GM23338 (cell line): ENCODE measurements at regions not wholly inside any gene's neighbourhood (a gene's known extent, or its start where the extent isn't known, plus 50 kb on each side); places are given as distances from the start of the nearest gene placed in this dataset.
A peak's percentile ranks its signal among the peaks of the same experiment; 100 is the strongest.

ENCODE experiments used
- ATAC-seq: fragments of 200-7000 bp; cut with Tn5 transposase; 3 replicates; pipeline ENCODE4 v1.9.1; 2020
- DNase-seq: peaks from one replicate; pipeline ENCODE4 v3.0.0-alpha.2; 2015; ENCODE audit warnings: low spot score
- H2AFZ ChIP-seq: fragments of 200-600 bp; sonication (generic); 2 replicates; pipeline ENCODE4 v1.8.0; 2016; ENCODE audit warnings: antibody characterized with exemption, mild to moderate bottlenecking, moderate library complexity
- H3F3A ChIP-seq: fragments of 200-600 bp; sonication (generic); replicated peaks from 2 replicates; pipeline ENCODE4 v1.8.0; 2017; ENCODE audit warnings: antibody characterized with exemption, mixed run types, low read depth
- H3K27ac ChIP-seq: fragments of 200-600 bp; sonication (generic); 2 replicates; pipeline ENCODE4 v1.6.1; 2016; ENCODE audit warnings: low read depth
- H3K27me3 ChIP-seq: fragments of 200-600 bp; sonication (generic); 2 replicates; pipeline ENCODE4 v1.8.0; 2016; ENCODE audit warnings: mild to moderate bottlenecking, mixed run types, moderate library complexity; ENCODE audit not compliant: insufficient read depth
- H3K36me3 ChIP-seq: fragments of 200-600 bp; sonication (generic); 2 replicates; pipeline ENCODE4 v1.8.0; 2016; ENCODE audit warnings: mild to moderate bottlenecking; ENCODE audit not compliant: insufficient read depth
- H3K4me1 ChIP-seq: fragments of 200-600 bp; sonication (generic); 2 replicates; pipeline ENCODE4 v1.8.0; 2016; ENCODE audit warnings: mild to moderate bottlenecking, moderate library complexity; ENCODE audit not compliant: insufficient read depth
- H3K4me2 ChIP-seq: fragments of 200-600 bp; sonication (generic); 2 replicates; pipeline ENCODE4 v1.7.1; 2017; ENCODE audit warnings: mixed run types
- H3K4me3 ChIP-seq: fragments of 200-600 bp; sonication (generic); 2 replicates; pipeline ENCODE4 v1.6.1; 2016; ENCODE audit warnings: mixed run types
- H3K79me2 ChIP-seq: fragments of 200-600 bp; sonication (generic); replicated peaks from 2 replicates; pipeline ENCODE4 v1.8.0; 2017; ENCODE audit warnings: mild to moderate bottlenecking; ENCODE audit not compliant: insufficient read depth
- H3K9me2 ChIP-seq: fragments of 200-600 bp; sonication (generic); 2 replicates; pipeline ENCODE4 v1.8.0; 2017; ENCODE audit not compliant: insufficient read depth
- H4K20me1 ChIP-seq: fragments of 200-600 bp; sonication (generic); replicated peaks from 2 replicates; pipeline ENCODE4 v1.8.0; 2017; ENCODE audit warnings: mild to moderate bottlenecking; ENCODE audit not compliant: insufficient read depth
- H3K27ac Mint-ChIP-seq: 2 replicates; pipeline ENCODE4 v1.8.0; 2020; ENCODE audit warnings: inconsistent platforms, mild to moderate bottlenecking, moderate library complexity, mixed read lengths
- H3K27me3 Mint-ChIP-seq: 3 replicates; pipeline ENCODE4 v1.8.0; 2022; ENCODE audit warnings: low read depth, mild to moderate bottlenecking, moderate library complexity, mixed read lengths, inconsistent platforms; ENCODE audit not compliant: insufficient read depth, poor library complexity
- H3K36me3 Mint-ChIP-seq: 3 replicates; pipeline ENCODE4 v1.8.0; 2021; ENCODE audit warnings: low read depth, mild to moderate bottlenecking, inconsistent platforms, moderate library complexity, mixed read lengths
- H3K4me1 Mint-ChIP-seq: 3 replicates; pipeline ENCODE4 v1.8.0; 2020; ENCODE audit warnings: mild to moderate bottlenecking, inconsistent platforms, mixed read lengths
- H3K4me3 Mint-ChIP-seq: 3 replicates; pipeline ENCODE4 v1.8.0; 2021; ENCODE audit warnings: moderate library complexity, mild to moderate bottlenecking, inconsistent platforms, mixed read lengths
- H3K9me3 Mint-ChIP-seq: 3 replicates; pipeline ENCODE4 v1.8.0; 2020; ENCODE audit warnings: moderate library complexity, mild to moderate bottlenecking, inconsistent platforms, mixed read lengths
- CREB1 ChIP-seq: fragments of 250-450 bp; sonication (Bioruptor Pico); IDR thresholded peaks from 2 replicates; pipeline ENCODE4 v1.5.0; 2020; ENCODE audit warnings: low read depth, mild to moderate bottlenecking, moderate library complexity
- EZH2 ChIP-seq: fragments of 200-600 bp; sonication (generic); IDR thresholded peaks from one replicate; pipeline ENCODE4 v1.8.0; 2017; ENCODE audit warnings: antibody characterized with exemption, mild to moderate bottlenecking, low read depth; ENCODE audit not compliant: unreplicated experiment
- EZH2phosphoT487 ChIP-seq: fragments of 200-600 bp; sonication (generic); IDR thresholded peaks from one replicate; pipeline ENCODE4 v1.8.1; 2018; ENCODE audit warnings: antibody characterized with exemption; ENCODE audit not compliant: unreplicated experiment
- JUNB ChIP-seq: IDR thresholded peaks from one replicate; pipeline ENCODE4 v1.6.1; 2016; ENCODE audit warnings: antibody characterized with exemption; ENCODE audit not compliant: unreplicated experiment
- NANOG ChIP-seq: IDR thresholded peaks from 2 replicates; pipeline ENCODE4 v1.6.1; 2016; ENCODE audit warnings: antibody characterized with exemption, borderline replicate concordance
- POLR2AphosphoS5 ChIP-seq: IDR thresholded peaks from 2 replicates; pipeline ENCODE4 v1.6.1; 2016; ENCODE audit warnings: antibody characterized with exemption, low read depth
- STAT1 ChIP-seq: IDR thresholded peaks from one replicate; pipeline ENCODE4 v1.6.1; 2016; ENCODE audit warnings: antibody characterized with exemption; ENCODE audit not compliant: unreplicated experiment
- ZNF114 ChIP-seq: fragments of 250-450 bp; sonication (Bioruptor Pico); IDR thresholded peaks from 2 replicates; pipeline ENCODE4 v1.5.0; 2020; ENCODE audit warnings: mild to moderate bottlenecking, moderate library complexity
- ZNF331 ChIP-seq: fragments of 250-450 bp; sonication (Bioruptor Pico); IDR thresholded peaks from 2 replicates; pipeline ENCODE4 v1.5.0; 2020; ENCODE audit warnings: low read depth, mild to moderate bottlenecking, moderate library complexity
- TF ChIP-seq, protein P1 (sequence below): fragments of 250-450 bp; sonication (Bioruptor Pico); IDR thresholded peaks from 2 replicates; pipeline ENCODE4 v1.5.0; 2020; ENCODE audit warnings: mild to moderate bottlenecking, moderate library complexity
- TF ChIP-seq, protein P2 (sequence below): IDR thresholded peaks from 2 replicates; pipeline ENCODE4 v1.6.1; 2016; ENCODE audit warnings: antibody characterized with exemption
- TF ChIP-seq, protein P3 (sequence below), 2 experiments: fragments of 200-600 bp in 1 of 2; sonication (generic) in 1 of 2; conservative IDR thresholded peaks; 2 replicates each; pipeline versions ENCODE4 v1.5.1 to v1.6.1; 2016 to 2017; ENCODE audit warnings: antibody characterized with exemption in 2 of 2, low read depth in 2 of 2, mild to moderate bottlenecking in 2 of 2, moderate library complexity in 1 of 2

DNA sequence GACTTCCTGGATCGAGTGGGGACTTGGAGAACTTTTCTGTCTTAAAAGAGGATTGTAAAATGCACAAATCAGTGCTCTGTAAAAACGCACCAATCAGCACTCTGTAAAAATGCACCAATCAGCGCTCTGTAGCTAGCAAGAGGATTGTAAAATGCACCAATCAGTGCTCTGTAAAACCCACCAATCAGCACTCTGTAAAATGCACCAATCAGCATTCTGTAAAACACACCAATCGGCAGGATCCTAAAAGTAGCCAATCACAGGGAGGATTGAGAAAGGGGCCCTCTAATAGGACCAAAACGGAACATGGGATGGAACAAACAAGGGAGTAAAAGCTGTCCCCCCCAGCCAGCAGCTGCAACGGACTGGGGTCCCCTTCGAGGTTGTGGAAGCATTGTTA is 587.4 kb upstream of the ALCAM start (continued):
- TF ChIP-seq, protein P1, sequence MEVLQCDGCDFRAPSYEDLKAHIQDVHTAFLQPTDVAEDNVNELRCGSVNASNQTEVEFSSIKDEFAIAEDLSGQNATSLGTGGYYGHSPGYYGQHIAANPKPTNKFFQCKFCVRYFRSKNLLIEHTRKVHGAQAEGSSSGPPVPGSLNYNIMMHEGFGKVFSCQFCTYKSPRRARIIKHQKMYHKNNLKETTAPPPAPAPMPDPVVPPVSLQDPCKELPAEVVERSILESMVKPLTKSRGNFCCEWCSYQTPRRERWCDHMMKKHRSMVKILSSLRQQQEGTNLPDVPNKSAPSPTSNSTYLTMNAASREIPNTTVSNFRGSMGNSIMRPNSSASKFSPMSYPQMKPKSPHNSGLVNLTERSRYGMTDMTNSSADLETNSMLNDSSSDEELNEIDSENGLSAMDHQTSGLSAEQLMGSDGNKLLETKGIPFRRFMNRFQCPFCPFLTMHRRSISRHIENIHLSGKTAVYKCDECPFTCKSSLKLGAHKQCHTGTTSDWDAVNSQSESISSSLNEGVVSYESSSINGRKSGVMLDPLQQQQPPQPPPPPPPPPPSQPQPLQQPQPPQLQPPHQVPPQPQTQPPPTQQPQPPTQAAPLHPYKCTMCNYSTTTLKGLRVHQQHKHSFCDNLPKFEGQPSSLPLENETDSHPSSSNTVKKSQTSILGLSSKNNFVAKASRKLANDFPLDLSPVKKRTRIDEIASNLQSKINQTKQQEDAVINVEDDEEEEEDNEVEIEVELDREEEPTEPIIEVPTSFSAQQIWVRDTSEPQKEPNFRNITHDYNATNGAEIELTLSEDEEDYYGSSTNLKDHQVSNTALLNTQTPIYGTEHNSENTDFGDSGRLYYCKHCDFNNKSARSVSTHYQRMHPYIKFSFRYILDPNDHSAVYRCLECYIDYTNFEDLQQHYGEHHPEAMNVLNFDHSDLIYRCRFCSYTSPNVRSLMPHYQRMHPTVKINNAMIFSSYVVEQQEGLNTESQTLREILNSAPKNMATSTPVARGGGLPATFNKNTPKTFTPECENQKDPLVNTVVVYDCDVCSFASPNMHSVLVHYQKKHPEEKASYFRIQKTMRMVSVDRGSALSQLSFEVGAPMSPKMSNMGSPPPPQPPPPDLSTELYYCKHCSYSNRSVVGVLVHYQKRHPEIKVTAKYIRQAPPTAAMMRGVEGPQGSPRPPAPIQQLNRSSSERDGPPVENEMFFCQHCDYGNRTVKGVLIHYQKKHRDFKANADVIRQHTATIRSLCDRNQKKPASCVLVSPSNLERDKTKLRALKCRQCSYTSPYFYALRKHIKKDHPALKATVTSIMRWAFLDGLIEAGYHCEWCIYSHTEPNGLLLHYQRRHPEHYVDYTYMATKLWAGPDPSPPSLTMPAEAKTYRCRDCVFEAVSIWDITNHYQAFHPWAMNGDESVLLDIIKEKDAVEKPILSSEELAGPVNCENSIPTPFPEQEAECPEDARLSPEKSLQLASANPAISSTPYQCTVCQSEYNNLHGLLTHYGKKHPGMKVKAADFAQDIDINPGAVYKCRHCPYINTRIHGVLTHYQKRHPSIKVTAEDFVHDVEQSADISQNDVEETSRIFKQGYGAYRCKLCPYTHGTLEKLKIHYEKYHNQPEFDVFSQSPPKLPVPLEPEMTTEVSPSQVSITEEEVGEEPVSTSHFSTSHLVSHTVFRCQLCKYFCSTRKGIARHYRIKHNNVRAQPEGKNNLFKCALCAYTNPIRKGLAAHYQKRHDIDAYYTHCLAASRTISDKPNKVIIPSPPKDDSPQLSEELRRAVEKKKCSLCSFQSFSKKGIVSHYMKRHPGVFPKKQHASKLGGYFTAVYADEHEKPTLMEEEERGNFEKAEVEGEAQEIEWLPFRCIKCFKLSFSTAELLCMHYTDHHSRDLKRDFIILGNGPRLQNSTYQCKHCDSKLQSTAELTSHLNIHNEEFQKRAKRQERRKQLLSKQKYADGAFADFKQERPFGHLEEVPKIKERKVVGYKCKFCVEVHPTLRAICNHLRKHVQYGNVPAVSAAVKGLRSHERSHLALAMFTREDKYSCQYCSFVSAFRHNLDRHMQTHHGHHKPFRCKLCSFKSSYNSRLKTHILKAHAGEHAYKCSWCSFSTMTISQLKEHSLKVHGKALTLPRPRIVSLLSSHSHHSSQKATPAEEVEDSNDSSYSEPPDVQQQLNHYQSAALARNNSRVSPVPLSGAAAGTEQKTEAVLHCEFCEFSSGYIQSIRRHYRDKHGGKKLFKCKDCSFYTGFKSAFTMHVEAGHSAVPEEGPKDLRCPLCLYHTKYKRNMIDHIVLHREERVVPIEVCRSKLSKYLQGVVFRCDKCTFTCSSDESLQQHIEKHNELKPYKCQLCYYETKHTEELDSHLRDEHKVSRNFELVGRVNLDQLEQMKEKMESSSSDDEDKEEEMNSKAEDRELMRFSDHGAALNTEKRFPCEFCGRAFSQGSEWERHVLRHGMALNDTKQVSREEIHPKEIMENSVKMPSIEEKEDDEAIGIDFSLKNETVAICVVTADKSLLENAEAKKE = no peak
- TF ChIP-seq ZNF114 (CRISPR knock-in tag) (no peak), POLR2AphosphoS5 (no peak), EZH2phosphoT487 (no peak), JUNB (no peak), STAT1 (no peak), EZH2 (no peak), CREB1 (CRISPR knock-in tag) (no peak), NANOG (no peak), ZNF331 (CRISPR knock-in tag) (no peak)
- TF ChIP-seq, protein P2, sequence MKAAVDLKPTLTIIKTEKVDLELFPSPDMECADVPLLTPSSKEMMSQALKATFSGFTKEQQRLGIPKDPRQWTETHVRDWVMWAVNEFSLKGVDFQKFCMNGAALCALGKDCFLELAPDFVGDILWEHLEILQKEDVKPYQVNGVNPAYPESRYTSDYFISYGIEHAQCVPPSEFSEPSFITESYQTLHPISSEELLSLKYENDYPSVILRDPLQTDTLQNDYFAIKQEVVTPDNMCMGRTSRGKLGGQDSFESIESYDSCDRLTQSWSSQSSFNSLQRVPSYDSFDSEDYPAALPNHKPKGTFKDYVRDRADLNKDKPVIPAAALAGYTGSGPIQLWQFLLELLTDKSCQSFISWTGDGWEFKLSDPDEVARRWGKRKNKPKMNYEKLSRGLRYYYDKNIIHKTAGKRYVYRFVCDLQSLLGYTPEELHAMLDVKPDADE = no peak

DNA sequence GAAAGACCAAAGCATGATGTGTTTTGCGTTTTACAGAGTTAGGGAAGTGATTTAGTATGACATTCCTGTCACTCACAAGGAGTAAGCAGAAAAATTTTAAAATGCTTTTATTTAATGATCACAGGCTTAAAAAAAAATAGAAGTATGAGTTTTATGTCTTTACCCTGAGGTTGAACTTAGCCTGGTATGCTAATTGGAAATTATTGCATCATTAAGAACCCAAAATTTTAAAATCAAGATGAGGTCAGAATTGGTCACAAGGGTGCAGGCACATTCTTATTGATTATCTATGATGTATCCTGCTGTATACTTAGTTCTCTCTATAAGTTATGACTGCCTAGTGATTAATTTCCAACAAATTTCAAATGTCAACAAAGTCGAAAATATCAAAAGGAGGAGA is 585.6 kb upstream of the ALCAM start:
- Histone ChIP-seq H2AFZ (no peak overlapping the region), H3K4me2 (no peak overlapping the region), H3K36me3 (no peaks in the 10 kb centered on the region), H3K27ac (no peak overlapping the region), H4K20me1 (no peaks in the 10 kb centered on the region), H3K27me3 (no peaks in the 10 kb centered on the region), H3F3A (no peaks in the 10 kb centered on the region), H3K4me3 (no peak overlapping the region), H3K4me1 (no peaks in the 10 kb centered on the region), H3K9me2 (no peaks in the 10 kb centered on the region), H3K79me2 (no peaks in the 10 kb centered on the region)
- H3K36me3 Mint-ChIP-seq = no peaks in the 10 kb centered on the region
- no peak overlapping the region for H3K4me3 Mint-ChIP-seq
- H3K9me3 Mint-ChIP-seq = no peaks in the 10 kb centered on the region
- H3K27ac Mint-ChIP-seq = 0 out of 2 replicates have a peak overlapping the region, but pooled peaks have one; percentile 8
- H3K27me3 Mint-ChIP-seq = no peaks in the 10 kb centered on the region
- ATAC-seq (no peak), DNase-seq (no peak)
- peaks cover 4% of the 10 kb centered on the region; the same call in 2 of the 3 replicates for H3K4me1 Mint-ChIP-seq
- TF ChIP-seq, protein P3, sequence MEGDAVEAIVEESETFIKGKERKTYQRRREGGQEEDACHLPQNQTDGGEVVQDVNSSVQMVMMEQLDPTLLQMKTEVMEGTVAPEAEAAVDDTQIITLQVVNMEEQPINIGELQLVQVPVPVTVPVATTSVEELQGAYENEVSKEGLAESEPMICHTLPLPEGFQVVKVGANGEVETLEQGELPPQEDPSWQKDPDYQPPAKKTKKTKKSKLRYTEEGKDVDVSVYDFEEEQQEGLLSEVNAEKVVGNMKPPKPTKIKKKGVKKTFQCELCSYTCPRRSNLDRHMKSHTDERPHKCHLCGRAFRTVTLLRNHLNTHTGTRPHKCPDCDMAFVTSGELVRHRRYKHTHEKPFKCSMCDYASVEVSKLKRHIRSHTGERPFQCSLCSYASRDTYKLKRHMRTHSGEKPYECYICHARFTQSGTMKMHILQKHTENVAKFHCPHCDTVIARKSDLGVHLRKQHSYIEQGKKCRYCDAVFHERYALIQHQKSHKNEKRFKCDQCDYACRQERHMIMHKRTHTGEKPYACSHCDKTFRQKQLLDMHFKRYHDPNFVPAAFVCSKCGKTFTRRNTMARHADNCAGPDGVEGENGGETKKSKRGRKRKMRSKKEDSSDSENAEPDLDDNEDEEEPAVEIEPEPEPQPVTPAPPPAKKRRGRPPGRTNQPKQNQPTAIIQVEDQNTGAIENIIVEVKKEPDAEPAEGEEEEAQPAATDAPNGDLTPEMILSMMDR (conservative IDR thresholded peaks at IDR 0.05; ENCODE audit: low read depth in 2 of 2) = no peak
- TF ChIP-seq POLR2AphosphoS5 = no peak
- TF ChIP-seq CREB1 (CRISPR knock-in tag) = no peak
- no peak for TF ChIP-seq ZNF114 (CRISPR knock-in tag)
- TF ChIP-seq ZNF331 (CRISPR knock-in tag) = no peak
- TF ChIP-seq JUNB = no peak
- TF ChIP-seq EZH2 = no peak
- TF ChIP-seq EZH2phosphoT487 = no peak
- TF ChIP-seq NANOG = no peak
- TF ChIP-seq, protein P2 = no peak
